Gastroesophageal sphincter (tissue), 4 donors: ENCODE measurements at regions not wholly inside any gene's neighbourhood (a gene's known extent, or its start where the extent isn't known, plus 50 kb on each side); places are given as distances from the start of the nearest gene placed in this dataset.
A peak's percentile ranks its signal among the peaks of the same experiment; 100 is the strongest.

Source experiments
- ATAC-seq: fragments of 150-250 bp; one replicate; pipeline ENCODE4 v1.9.1; 2016; ENCODE audit warnings: mild to moderate bottlenecking, moderate library complexity
- H3K27ac ChIP-seq, 4 donors: fragments of 200-600 bp; sonication (generic) in 3 of 4; 1 replicate in 3 of 4; 2 replicates in 1 of 4; pipeline ENCODE4 v1.5.1; 2016 to 2019
- H3K27me3 ChIP-seq: fragments of 200-600 bp; sonication (generic); one replicate; pipeline ENCODE4 v1.5.1; 2019
- H3K36me3 ChIP-seq, 2 donors: fragments of 200-600 bp; sonication (generic); one replicate each; pipeline ENCODE4 v1.5.1; 2019; ENCODE audit warnings: control low read depth in 1 of 2
- H3K4me1 ChIP-seq, 3 donors: fragments of 200-600 bp; sonication (generic); 1 replicate in 2 of 3; 2 replicates in 1 of 3; pipeline ENCODE4 v1.5.1; 2016 to 2019; ENCODE audit warnings: control low read depth in 2 of 3
- H3K4me3 ChIP-seq, 2 donors: fragments of 200-600 bp; sonication (generic); one replicate each; pipeline ENCODE4 v1.5.1; 2019; ENCODE audit warnings: mild to moderate bottlenecking in 1 of 2, moderate library complexity in 1 of 2
- H3K9me3 ChIP-seq, 3 donors: fragments of 200-600 bp; sonication (generic); one replicate each; pipeline ENCODE4 v1.5.1; 2017 to 2019; ENCODE audit warnings: control low read depth in 2 of 3
- CTCF ChIP-seq, 4 experiments: fragments of 200-600 bp in 2 of 4; fragments of 450-650 bp in 2 of 4; sonication (generic) in 1 of 4; IDR thresholded peaks; one replicate each; pipeline ENCODE4 v1.5.1; 2017 to 2019; ENCODE audit warnings: antibody characterized with exemption in 4 of 4, mild to moderate bottlenecking in 2 of 4, moderate library complexity in 2 of 4
- EP300 ChIP-seq: sonication (generic); formaldehyde crosslinking; IDR thresholded peaks from one replicate; pipeline ENCODE4 v1.6.1; 2017; ENCODE audit warnings: antibody characterized with exemption, mild to moderate bottlenecking
- POLR2A ChIP-seq, 2 donors: fragments of 450-650 bp; IDR thresholded peaks; one replicate each; pipeline ENCODE4 v1.6.1; 2017; ENCODE audit warnings: antibody characterized with exemption in 2 of 2, mild to moderate bottlenecking in 2 of 2, moderate library complexity in 1 of 2
- POLR2AphosphoS5 ChIP-seq: sonication (generic); formaldehyde crosslinking; IDR thresholded peaks from one replicate; pipeline ENCODE4 v1.6.1; 2017; ENCODE audit warnings: antibody characterized with exemption
- WGBS, 2 donors: methylation state at CpG; one replicate each; pipeline ENCODE4 v1.1.5; 2018; ENCODE audit warnings: low coverage in 1 of 2; 5-methylcytosine and 5-hydroxymethylcytosine counted together

- Histone ChIP-seq H3K4me3 (no peak overlapping the region), H3K9me3 (no peaks in the 10 kb centered on the region), H3K27ac (no peak overlapping the region), H3K27me3 (no peaks in the 10 kb centered on the region), H3K4me1 (peaks cover 0 to 14% (median 3%) of the 10 kb centered on the region in 3 donors), H3K36me3 (no peaks in the 10 kb centered on the region)
- WGBS, 2 donors = 61 to 69% methylated on average over 5 of the region's 5 CpGs
- no peak for ATAC-seq
- TF ChIP-seq CTCF (IDR thresholded peaks at IDR 0.05) = no peak
- no peak for TF ChIP-seq POLR2AphosphoS5
- TF ChIP-seq EP300 = no peak
Observed at GRCh38 chr6:21912151-21912832, 318.7 kb downstream of the SOX4 start.

GRCh38 chr6:21914121-21914973, 320.8 kb downstream of the SOX4 start:
- H3K36me3 ChIP-seq = no peaks in the 10 kb centered on the region
- no peak overlapping the region for H3K4me3 ChIP-seq
- no peak for ATAC-seq
- TF ChIP-seq EP300 = no peak
- no peak for TF ChIP-seq CTCF (IDR thresholded peaks at IDR 0.05)
- no peak for TF ChIP-seq POLR2A (IDR thresholded peaks at IDR 0.05)
- no peak for TF ChIP-seq POLR2AphosphoS5
- H3K9me3 ChIP-seq = no peaks in the 10 kb centered on the region
- H3K4me1 ChIP-seq = peaks cover 0 to 14% (median 3%) of the 10 kb centered on the region in 3 donors
- WGBS, 2 donors = 51 to 52% methylated on average over 6 to 7 of the region's 8 CpGs
- no peak overlapping the region for H3K27ac ChIP-seq
- no peaks in the 10 kb centered on the region for H3K27me3 ChIP-seq

GRCh38 chr6:21915707-21916260, 322.2 kb downstream of the SOX4 start:
- H3K9me3 ChIP-seq = no peaks in the 10 kb centered on the region
- H3K4me3 ChIP-seq = peak overlapping the region in 1 of 2 donors; percentile 21
- no peaks in the 10 kb centered on the region for H3K27me3 ChIP-seq
- TF ChIP-seq EP300 (no peak), CTCF (IDR thresholded peaks at IDR 0.05) (no peak), POLR2AphosphoS5 (no peak), POLR2A (IDR thresholded peaks at IDR 0.05) (no peak)
- WGBS, 2 donors = 10 to 38% methylated on average over 1 of the region's 1 CpG
- H3K36me3 ChIP-seq = no peaks in the 10 kb centered on the region
- ATAC-seq = no peak
- peaks cover 0 to 14% (median 3%) of the 10 kb centered on the region in 3 donors for H3K4me1 ChIP-seq
- H3K27ac ChIP-seq = peak overlapping the region in 3 of 4 donors; percentile 11 to 52 (median 20)

GRCh38 chr6:21918041-21918440, 324.5 kb downstream of the SOX4 start:
- H3K36me3 ChIP-seq = no peaks in the 10 kb centered on the region
- TF ChIP-seq POLR2AphosphoS5 (no peak), EP300 (no peak), POLR2A (IDR thresholded peaks at IDR 0.05) (no peak)
- no peak overlapping the region for H3K4me3 ChIP-seq
- no peak for ATAC-seq
- no peak overlapping the region for H3K27ac ChIP-seq
- 92 to 93% methylated on average over 6 to 7 of the region's 7 CpGs for WGBS, 2 donors
- peaks cover 0 to 14% (median 3%) of the 10 kb centered on the region in 3 donors for H3K4me1 ChIP-seq
- no peaks in the 10 kb centered on the region for H3K9me3 ChIP-seq
- no peaks in the 10 kb centered on the region for H3K27me3 ChIP-seq

- no peak for ATAC-seq
Observed at GRCh38 chr6:21918666-21919065, 325.1 kb downstream of the SOX4 start.

More at GRCh38 chr6:21918666-21919065, 325.1 kb downstream of the SOX4 start:
- Histone ChIP-seq H3K4me3 (no peak overlapping the region), H3K4me1 (peaks cover 0 to 14% (median 3%) of the 10 kb centered on the region in 3 donors), H3K27ac (no peak overlapping the region), H3K36me3 (no peaks in the 10 kb centered on the region), H3K9me3 (no peaks in the 10 kb centered on the region), H3K27me3 (no peaks in the 10 kb centered on the region)
- TF ChIP-seq POLR2A (IDR thresholded peaks at IDR 0.05) (no peak), EP300 (no peak), POLR2AphosphoS5 (no peak), CTCF (IDR thresholded peaks at IDR 0.05) (no peak)
- WGBS, 2 donors = 93 to 100% methylated on average over 1 to 3 of the region's 4 CpGs
